ENCODE measurements at regions not wholly inside any gene's neighbourhood (a gene's known extent, or its start where the extent isn't known, plus 50 kb on each side); places are given as distances from the start of the nearest gene placed in this dataset.

DNA sequence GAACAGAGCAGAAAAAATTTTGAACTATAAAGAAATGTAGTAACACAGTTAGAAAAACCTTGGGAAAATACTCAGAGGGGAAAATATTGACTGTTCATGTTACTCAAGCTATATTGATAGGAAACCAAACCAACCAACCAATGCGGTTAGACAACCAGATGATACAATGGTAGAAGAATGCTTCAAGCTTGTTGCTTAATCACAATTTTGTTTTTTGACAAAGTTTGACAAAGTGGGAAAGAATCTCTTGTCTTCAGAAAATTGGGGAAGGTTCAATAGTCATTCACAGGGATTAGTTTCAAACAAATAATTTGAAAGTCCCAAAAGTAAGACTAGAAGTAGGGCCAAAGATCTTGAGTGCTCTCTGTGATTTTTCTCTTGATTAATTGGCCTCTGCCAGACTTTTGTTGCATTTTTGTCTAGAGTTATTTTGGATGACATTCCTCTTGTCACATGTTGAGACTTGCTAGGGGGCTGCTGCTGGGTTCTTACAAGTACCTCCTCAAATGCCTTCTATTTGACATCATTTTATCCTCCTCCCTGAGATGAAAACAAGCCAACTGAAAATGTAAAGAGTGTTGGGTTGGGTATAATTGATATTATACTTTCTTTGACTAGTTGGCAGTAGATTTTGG, 233.1 kb upstream of the PHYHIPL start:
- no peak for DNase-seq (ENCODE audit: extremely low read depth, low read depth)
- H3K4me3 ChIP-seq (replicated peaks; ENCODE audit: low read depth, low read length) = no peak overlapping the region
- TF ChIP-seq, protein P1, sequence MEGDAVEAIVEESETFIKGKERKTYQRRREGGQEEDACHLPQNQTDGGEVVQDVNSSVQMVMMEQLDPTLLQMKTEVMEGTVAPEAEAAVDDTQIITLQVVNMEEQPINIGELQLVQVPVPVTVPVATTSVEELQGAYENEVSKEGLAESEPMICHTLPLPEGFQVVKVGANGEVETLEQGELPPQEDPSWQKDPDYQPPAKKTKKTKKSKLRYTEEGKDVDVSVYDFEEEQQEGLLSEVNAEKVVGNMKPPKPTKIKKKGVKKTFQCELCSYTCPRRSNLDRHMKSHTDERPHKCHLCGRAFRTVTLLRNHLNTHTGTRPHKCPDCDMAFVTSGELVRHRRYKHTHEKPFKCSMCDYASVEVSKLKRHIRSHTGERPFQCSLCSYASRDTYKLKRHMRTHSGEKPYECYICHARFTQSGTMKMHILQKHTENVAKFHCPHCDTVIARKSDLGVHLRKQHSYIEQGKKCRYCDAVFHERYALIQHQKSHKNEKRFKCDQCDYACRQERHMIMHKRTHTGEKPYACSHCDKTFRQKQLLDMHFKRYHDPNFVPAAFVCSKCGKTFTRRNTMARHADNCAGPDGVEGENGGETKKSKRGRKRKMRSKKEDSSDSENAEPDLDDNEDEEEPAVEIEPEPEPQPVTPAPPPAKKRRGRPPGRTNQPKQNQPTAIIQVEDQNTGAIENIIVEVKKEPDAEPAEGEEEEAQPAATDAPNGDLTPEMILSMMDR (IDR thresholded peaks at IDR 0.05; ENCODE audit: low read depth, low read length, missing control alignments) = no peak

DNA sequence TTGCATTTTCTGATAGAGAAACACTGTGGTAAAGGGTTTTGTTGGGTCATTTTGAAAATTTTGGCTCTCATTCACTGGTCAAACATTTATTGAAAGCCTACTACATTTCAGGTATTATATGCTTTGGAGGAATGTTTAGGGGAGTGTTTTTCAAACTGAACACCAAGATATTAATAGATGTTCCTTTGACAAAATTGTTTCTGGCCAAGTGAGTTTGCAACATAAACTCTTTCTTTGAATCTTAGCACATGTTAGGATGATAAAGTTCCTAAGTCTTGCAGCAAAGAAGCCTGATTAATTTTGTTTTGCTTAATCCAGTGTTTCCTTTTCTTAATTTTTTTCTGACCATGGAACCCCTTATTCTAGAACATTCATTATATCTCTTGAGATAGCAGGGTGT, 232.5 kb upstream of the PHYHIPL start:
- no peak overlapping the region for H3K4me3 ChIP-seq (replicated peaks; ENCODE audit: low read depth, low read length)
- DNase-seq (ENCODE audit: extremely low read depth, low read depth) = no peak
- TF ChIP-seq, protein P1 (IDR thresholded peaks at IDR 0.05; ENCODE audit: low read depth, low read length, missing control alignments) = no peak

DNA sequence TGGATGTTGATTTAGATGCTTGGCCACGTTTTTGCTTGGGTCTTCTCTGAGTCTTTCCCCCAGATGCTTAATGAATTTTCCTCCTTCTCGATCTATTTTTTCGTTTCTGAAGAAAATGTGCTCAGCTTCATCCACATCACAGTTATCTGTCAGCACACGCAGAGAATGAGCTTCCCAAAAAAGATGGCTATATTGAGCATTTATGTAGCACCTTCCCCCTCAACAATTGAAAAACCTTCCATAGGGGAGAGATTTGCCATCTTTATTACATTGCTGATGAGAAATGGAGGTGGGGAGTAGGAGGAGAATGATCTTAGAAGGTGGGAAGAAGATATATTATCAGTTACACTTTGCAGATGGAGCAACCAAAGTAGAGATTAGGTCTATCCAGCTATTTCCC, 228.1 kb upstream of the PHYHIPL start:
- DNase-seq (ENCODE audit: extremely low read depth, low read depth) = no peak
- H3K4me3 ChIP-seq (replicated peaks; ENCODE audit: low read depth, low read length) = no peak overlapping the region
- TF ChIP-seq, protein P1 (IDR thresholded peaks at IDR 0.05; ENCODE audit: low read depth, low read length, missing control alignments) = no peak

DNA sequence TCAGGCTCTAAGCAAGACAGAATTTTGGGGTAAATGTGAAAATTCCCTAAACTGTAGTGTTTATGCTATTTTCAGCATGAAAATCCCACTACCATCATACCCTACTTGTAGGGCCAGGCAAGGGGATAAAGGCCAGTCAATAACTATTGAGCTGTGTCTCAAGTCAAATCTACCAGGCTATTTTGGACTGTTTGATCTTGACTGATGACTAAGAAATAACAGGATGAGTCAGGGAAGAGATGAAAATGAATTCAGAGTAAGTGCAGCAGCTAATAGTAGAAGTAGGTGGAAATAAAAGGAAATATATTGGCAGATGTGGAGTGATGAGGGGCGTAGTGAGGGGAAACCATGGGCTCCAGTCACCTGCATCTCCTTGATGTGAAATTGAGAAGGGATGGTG, 225.8 kb upstream of the PHYHIPL start:
- H3K4me3 ChIP-seq (replicated peaks; ENCODE audit: low read depth, low read length) = no peak overlapping the region
- DNase-seq (ENCODE audit: extremely low read depth, low read depth) = no peak
- TF ChIP-seq, protein P1 (IDR thresholded peaks at IDR 0.05; ENCODE audit: low read depth, low read length, missing control alignments) = no peak

DNA sequence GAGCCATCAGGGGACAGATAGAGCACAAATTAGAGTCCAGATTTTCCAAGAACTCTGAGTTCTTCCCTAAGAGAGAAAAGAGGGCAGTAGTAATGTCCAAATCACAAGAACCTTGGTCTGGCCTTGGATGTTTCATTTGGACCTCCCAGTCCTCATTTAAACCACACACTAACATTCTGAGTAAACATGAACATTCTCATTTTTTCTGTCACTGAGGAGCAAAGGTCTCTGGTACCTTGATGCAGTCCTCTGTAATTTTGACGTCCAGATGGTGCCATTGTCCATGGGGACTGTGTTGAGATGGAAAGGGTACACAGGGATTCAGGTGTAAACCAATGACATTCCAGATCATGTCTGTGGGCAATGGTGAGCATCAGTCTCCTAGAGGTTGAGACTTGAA, 225.4 kb upstream of the PHYHIPL start:
- DNase-seq (ENCODE audit: extremely low read depth, low read depth) = no peak
- no peak overlapping the region for H3K4me3 ChIP-seq (replicated peaks; ENCODE audit: low read depth, low read length)
- TF ChIP-seq, protein P1 (IDR thresholded peaks at IDR 0.05; ENCODE audit: low read depth, low read length, missing control alignments) = no peak

DNA sequence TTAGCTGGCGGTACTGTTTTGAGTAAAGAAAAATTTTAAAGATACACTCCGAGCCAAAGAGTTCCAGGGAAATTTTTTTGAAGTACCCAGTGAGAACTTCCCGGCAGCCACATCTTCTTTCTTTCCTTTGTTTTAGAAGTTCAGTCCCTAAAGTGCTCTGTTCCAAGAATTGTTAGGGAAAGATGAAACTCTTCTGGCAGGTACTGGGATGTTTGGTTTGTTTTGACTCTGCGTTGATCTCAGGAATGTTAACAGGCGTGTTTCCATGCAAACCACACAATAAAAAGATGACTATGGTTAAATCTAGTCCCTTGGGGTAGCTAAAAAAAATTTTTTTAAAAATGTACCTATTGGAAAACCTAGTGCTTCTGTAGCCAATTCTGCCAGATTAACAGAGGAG, 224.7 kb upstream of the PHYHIPL start:
- H3K4me3 ChIP-seq (replicated peaks; ENCODE audit: low read depth, low read length) = no peak overlapping the region
- TF ChIP-seq, protein P1 (IDR thresholded peaks at IDR 0.05; ENCODE audit: low read depth, low read length, missing control alignments) = no peak
- DNase-seq (ENCODE audit: extremely low read depth, low read depth) = peak; percentile 5

DNA sequence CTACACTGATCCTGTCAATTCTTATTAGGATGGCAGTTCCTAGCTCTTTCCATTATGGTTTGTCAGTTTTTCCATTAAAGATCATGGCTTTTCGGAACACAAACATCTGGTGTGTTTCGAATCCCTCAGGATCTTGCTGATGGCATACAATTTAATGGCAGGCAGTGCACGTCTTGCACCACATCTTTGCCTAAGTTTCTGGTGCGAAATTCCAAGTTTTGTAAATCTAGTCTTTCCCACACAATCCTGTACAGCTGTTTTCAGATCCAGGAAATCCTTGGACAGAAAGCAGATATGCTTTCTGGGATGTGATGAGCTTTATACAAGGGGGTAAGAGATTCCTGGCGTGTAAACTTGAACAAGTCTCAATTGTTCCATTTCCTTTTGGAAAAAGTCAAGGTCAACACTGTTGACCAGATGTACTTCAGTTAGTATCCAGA, 224.3 kb upstream of the PHYHIPL start:
- TF ChIP-seq, protein P1 (IDR thresholded peaks at IDR 0.05; ENCODE audit: low read depth, low read length, missing control alignments) = no peak
- H3K4me3 ChIP-seq (replicated peaks; ENCODE audit: low read depth, low read length) = no peak overlapping the region
- DNase-seq (ENCODE audit: extremely low read depth, low read depth) = peak; percentile 3

Measured in HFF-Myc (cell line).